ENCODE measurements at regions not wholly inside any gene's neighbourhood (a gene's known extent, or its start where the extent isn't known, plus 50 kb on each side); places are given as distances from the start of the nearest gene placed in this dataset.

DNA sequence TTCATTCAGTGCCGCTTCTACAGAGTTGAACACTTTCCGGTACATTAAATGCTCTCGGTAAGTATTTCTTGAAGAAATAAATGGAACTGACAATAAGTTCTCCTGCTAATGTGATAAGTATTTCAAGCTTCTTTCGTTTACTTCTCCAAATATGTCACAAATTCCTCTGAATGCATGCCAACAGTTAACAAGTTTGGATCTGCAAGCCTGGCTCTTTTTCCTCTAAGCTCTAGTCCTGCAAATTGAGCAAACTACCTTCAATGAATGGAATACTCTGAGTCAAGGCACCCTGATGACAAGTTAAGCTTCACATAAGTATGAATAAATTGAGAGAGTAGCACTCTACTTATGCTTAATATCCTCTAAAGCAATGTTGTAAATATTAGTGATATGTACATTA is 403.6 kb downstream of the PDGFC start:
- no peak for TF ChIP-seq EP300 (IDR thresholded peaks at IDR 0.05)
- TF ChIP-seq, protein P1, sequence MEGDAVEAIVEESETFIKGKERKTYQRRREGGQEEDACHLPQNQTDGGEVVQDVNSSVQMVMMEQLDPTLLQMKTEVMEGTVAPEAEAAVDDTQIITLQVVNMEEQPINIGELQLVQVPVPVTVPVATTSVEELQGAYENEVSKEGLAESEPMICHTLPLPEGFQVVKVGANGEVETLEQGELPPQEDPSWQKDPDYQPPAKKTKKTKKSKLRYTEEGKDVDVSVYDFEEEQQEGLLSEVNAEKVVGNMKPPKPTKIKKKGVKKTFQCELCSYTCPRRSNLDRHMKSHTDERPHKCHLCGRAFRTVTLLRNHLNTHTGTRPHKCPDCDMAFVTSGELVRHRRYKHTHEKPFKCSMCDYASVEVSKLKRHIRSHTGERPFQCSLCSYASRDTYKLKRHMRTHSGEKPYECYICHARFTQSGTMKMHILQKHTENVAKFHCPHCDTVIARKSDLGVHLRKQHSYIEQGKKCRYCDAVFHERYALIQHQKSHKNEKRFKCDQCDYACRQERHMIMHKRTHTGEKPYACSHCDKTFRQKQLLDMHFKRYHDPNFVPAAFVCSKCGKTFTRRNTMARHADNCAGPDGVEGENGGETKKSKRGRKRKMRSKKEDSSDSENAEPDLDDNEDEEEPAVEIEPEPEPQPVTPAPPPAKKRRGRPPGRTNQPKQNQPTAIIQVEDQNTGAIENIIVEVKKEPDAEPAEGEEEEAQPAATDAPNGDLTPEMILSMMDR (IDR thresholded peaks at IDR 0.05): no peak
- TF ChIP-seq POLR2A (IDR thresholded peaks at IDR 0.05): no peak
